ENCODE measurements at regions not wholly inside any gene's neighbourhood (a gene's known extent, or its start where the extent isn't known, plus 50 kb on each side); places are given as distances from the start of the nearest gene placed in this dataset.

DNA sequence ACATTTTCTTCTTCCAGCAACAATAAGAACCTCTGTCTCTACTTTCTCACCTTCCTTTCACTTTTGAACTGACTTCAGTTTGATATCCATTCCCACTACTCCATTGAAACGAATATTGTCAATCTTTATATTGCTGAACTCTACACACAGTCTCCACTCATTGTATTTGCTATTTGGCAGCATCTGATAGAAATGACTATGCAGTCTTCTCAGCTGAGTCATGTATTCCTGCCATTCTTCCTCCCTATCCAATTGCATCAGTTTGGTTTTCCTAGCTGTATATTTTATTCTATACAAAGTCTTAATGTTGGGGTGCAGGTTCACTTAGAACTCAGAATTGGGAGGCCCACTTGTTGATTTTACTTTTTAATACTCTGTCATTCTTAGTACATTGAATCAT is 107.5 kb upstream of the CPNE8 start:
- TF ChIP-seq EP300 (IDR thresholded peaks at IDR 0.05) (no peak), POLR2A (IDR thresholded peaks at IDR 0.05) (no peak)
- TF ChIP-seq, protein P1, sequence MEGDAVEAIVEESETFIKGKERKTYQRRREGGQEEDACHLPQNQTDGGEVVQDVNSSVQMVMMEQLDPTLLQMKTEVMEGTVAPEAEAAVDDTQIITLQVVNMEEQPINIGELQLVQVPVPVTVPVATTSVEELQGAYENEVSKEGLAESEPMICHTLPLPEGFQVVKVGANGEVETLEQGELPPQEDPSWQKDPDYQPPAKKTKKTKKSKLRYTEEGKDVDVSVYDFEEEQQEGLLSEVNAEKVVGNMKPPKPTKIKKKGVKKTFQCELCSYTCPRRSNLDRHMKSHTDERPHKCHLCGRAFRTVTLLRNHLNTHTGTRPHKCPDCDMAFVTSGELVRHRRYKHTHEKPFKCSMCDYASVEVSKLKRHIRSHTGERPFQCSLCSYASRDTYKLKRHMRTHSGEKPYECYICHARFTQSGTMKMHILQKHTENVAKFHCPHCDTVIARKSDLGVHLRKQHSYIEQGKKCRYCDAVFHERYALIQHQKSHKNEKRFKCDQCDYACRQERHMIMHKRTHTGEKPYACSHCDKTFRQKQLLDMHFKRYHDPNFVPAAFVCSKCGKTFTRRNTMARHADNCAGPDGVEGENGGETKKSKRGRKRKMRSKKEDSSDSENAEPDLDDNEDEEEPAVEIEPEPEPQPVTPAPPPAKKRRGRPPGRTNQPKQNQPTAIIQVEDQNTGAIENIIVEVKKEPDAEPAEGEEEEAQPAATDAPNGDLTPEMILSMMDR (IDR thresholded peaks at IDR 0.05): no peak
